HG03432 (cell line): ENCODE measurements at regions not wholly inside any gene's neighbourhood (a gene's known extent, or its start where the extent isn't known, plus 50 kb on each side); places are given as distances from the start of the nearest gene placed in this dataset.
"Not testable (repeated sequence)": the region's sequence is repeated elsewhere in the genome, so short reads cannot be mapped to it uniquely, and the experiment has no call there.

Experiments
- ATAC-seq: cut with Tn5 transposase; IDR thresholded peaks from one replicate; pipeline ENCODE4 v1.9.1; 2021; ENCODE audit warnings: mild to moderate bottlenecking, moderate library complexity; ENCODE audit not compliant: unreplicated experiment

DNA sequence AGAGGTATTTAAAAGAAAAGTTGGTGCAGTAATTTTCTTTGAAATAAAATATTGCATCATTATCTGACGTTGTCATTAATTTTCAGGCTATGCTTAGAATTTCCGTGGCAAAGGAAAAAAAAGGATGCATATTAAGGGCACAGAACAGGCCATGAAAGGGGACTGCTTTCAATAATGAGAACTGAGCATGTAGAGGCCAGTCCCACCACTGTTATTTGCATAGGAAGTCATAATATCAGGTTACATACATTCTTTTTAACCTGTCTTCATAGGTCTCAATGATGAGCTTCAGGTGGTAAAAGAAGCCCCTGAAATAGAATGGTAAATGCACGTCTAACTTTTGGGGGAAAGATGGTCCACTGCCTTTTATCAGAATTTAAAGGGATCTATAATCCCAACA lies 272.1 kb upstream of the ALCAM start:
- no peak for ATAC-seq

DNA sequence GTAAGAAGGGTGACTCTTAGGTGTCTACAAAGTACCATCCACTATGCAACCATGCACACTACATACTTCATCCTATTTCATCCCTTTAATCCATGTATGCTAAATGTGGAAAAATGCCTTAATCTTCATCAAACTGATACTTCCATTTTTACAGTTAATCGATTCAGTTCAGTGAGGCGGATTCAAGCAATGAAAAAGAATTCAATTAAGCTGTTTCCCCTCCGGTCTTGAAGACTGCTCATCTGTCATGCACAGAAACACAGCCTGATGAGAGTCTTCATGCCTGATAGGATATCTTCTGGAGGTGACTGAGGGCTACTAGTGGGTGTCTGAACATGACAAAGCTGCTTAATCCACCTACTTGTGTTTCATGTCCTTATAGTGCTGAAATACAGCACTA lies 270.6 kb upstream of the ALCAM start:
- no peak for ATAC-seq

DNA sequence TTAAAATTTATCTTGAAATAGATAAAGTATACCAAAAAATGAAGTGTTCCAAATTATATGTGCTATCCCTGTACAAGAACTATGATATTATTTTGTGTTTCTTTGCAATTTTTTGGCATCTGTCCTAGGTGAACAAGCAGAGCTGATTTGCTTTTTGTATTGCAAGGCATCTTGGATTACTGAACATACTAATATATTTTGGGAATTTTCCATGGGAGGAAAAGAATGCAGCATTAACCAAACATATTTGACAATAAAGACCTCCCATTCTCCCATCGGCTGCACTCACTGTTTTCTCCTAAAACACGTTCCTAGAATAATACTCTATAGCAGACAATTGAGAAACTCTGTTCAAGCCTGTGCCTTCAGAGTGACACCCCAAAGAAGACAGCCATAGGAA lies 265.1 kb upstream of the ALCAM start:
- ATAC-seq = no peak

DNA sequence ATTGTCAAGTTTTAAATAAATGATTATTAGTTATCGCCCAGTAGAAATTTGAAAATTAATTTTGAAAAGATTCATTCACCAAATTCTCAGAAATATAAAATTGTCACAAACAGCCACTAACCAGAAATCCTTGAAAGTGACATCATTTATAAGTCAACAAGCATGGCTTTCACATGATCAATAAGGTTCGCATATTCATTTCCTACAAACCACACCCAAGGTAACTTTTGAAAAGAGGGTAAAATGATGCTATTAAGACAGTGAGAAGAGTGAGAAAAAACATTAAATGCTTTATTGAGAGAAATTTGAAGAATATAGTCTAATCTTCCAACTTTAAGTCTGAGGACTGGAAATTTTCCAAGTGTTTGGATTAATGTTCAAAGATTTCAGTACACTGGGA lies 263.6 kb upstream of the ALCAM start:
- no peak for ATAC-seq

DNA sequence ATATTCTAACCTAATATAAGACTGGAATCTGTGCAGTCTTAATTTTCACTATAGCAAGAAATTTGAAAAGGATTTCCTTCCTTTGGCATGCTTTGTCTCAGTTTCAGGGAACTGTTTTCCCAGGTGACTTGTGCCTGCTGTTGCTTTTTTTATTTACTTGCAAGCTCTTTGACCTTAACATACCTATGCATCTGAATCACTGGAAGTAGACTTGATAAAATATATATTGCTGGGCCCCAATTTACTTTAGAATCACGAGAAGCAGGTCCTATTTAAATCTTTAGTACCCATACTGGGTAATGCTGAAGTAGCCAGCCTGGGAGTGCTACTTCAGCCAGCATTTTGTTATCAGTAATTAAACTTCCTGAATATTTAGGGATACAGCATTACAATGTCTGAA lies 257.9 kb upstream of the ALCAM start:
- no peak for ATAC-seq

GRCh38 chr3:105118905-105119304 lies 247.8 kb upstream of the ALCAM start:
- ATAC-seq = no peak

GRCh38 chr3:105119801-105120340 lies 246.8 kb upstream of the ALCAM start:
- ATAC-seq = no peak

GRCh38 chr3:105130911-105131310 lies 235.8 kb upstream of the ALCAM start:
- no peak for ATAC-seq

DNA sequence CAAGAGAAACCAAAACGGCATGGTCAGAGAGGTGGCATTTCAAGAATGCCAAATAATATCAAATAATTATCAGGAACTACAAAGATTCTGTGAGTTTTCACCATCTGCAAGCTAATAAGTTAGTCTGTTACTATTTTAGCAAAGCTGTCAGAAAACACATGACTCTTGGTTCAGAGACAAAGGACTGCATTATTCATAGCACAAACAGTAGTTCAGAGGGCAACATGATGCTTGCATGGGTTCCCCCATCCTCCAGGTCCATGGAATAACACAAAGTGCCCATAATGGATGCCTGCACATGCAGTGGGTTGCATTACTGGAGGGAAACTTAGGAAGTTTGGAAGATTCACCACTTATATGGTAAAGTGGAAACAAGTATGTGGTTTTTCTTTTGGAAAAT lies 228.8 kb upstream of the ALCAM start:
- ATAC-seq = no peak

DNA sequence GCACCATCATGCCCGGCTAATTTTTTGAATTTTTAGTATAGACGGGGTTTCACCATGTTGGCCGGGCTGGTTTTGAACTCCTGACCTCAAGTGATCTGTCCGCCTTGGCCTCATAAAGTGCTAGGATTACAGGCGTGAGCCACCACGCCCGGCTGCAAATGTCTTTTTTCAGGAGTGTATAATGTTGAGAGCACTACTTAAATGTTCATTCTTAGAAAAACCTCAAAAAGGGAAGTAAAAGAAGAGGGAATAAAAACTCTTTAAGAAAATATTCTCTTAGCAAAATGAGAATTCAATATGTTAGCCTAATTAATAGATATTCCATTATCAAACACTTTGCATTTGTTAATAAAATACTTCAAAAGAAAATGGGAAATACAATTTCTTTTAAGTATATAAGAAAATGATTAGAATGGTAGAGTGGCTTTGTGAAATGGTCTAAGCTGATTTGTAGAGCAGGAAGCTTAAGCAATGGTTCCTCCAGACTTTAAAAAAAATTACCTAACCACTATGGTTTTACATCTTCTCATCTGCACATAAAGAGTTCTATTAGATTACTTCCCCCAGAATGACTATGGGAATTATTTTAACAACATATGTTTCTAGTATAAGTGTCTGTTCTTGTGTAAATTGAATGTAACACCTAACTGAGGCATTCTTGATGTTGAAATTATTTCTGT lies 226.7 kb upstream of the ALCAM start:
- ATAC-seq = peak; percentile 61

DNA sequence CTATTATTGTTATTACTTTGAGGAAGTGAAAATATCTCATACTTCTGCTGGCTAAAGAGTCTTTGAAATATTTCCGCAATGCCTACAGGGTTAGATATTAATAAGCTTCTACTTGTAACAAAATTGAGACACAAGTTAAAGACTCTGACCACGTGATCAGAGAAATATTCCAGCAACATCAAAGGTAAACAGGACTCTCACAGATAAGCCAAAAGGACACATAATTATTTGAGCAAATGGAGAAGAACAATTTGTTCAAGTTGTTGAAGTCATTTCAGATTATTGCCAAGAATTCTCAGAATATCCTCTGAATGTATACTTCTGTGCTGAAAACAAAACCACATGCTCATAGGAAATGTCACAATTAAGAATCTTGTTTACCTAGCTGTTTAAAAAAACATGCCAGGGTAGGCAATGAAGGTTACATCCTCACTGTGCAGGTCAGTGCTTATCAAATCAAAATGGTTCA lies 225.8 kb upstream of the ALCAM start:
- peak; percentile 41 for ATAC-seq

DNA sequence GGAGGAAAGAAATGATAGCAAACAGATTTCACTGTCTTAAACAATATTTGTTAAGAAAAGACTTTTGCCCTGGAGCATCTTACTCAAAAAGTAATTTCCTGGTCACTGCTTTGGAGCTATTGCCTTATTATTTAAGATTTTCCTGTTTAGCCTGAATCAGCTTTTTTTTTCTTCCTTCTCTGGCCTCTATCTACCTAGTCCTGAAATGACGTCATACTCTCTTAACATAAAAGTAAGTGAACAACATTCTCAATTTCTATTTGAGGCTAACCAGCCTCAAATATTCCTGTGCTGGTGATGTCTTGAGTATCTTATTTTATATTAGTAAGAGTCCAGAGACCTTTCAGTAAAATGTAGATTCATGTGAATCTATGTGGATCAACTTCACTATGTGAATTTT lies 221.9 kb upstream of the ALCAM start:
- ATAC-seq = no peak

GRCh38 chr3:105145511-105145910 lies 221.2 kb upstream of the ALCAM start:
- ATAC-seq = no peak

- not testable (repeated sequence) for ATAC-seq
These were observed 217.5 kb upstream of the ALCAM start for GRCh38 chr3:105149197-105149596.

DNA sequence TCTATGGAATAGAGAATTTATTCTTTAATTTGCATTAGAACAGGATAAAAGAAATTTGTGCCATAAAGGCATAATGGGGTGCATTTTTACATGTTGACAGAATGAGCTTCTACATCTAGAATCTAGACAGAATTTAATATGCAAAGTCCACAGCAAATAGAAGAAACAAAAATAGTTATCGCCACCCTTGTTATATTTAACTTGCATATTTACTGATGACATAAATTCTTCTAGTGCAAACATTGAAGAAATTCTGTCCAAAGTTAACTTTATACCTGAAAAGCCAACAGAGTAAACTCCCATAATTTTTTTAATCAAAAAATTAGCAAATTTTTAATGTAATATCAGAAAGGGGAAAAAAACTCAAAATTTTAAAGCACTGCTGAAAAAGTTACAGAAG lies 213.7 kb upstream of the ALCAM start:
- no peak for ATAC-seq

DNA sequence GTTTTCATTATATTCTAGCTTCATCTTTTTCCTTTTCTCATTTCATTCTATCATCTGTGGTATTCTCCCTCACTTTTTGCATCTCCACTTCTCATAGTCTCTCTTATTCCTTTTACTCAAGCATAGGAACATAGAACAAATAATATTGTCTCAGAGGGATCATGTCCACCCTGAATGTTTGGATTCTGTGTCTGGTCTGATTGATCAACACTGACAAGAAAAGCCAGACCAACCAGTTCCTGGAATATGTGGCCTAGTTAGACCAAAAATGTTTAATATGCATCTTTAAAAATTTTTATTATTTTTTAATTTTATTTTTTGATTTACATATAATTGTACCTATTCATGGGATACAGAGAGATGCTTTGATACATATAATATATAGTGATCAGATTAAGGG lies 212.0 kb upstream of the ALCAM start:
- no peak for ATAC-seq

- ATAC-seq = no peak
These were observed 209.5 kb upstream of the ALCAM start for GRCh38 chr3:105157067-105157765.

DNA sequence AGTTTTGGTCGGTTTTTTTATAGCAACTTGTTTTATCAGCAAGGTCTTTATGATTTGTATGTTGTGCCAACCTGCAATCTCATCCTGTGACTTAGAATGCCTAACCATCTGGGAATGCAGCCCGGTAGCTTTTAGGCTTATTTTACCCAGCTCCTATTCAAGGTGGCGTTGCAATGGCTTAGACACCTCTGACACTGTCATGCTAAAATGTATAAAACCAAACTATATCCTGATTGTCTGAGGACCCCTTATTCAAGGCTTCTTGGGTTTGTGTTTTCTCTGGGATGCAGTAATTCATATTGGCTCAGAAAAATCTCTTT lies 209.0 kb upstream of the ALCAM start:
- ATAC-seq = no peak

GRCh38 chr3:105158286-105158685 lies 208.4 kb upstream of the ALCAM start:
- no peak for ATAC-seq

GRCh38 chr3:105162448-105162847 lies 204.3 kb upstream of the ALCAM start:
- no peak for ATAC-seq

DNA sequence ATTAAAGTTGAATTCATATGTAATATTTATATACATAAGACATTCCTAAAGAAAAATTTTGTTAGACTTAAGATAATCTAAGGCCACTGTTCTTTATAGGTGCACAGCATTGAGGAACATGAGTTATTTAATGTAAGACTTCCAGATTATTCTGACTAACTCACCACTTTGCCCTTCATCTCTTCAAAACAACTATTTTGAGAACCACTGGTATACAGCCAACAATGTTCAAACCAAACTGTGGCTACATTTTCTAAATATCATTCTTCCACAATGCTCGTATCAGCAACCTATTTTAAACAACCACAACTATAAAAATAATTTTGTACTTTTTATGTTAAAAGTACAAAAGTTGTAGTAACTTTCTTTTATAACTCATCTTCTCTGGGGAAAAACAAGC lies 199.8 kb upstream of the ALCAM start:
- no peak for ATAC-seq

- ATAC-seq = no peak
These were observed 196.3 kb upstream of the ALCAM start for GRCh38 chr3:105170423-105170822.
